A673 (cell line): ENCODE measurements at regions not wholly inside any gene's neighbourhood (a gene's known extent, or its start where the extent isn't known, plus 50 kb on each side); places are given as distances from the start of the nearest gene placed in this dataset.

Experiments used
- EZH2 ChIP-seq: fragments of 200-600 bp; sonication (generic); IDR thresholded peaks from 2 replicates; pipeline ENCODE4 v1.6.1; 2017; ENCODE audit warnings: borderline replicate concordance, low read depth, mild to moderate bottlenecking, mixed read lengths, antibody characterized with exemption, low read length; ENCODE audit not compliant: poor library complexity, severe bottlenecking
- TF ChIP-seq, protein P1 (sequence below): fragments of 300-800, 200-600 bp; sonication (generic); conservative IDR thresholded peaks from 2 replicates; pipeline ENCODE4 v1.5.1; 2017; ENCODE audit warnings: low read depth, mild to moderate bottlenecking, antibody characterized with exemption, low read length, moderate library complexity, mixed read lengths

DNA sequence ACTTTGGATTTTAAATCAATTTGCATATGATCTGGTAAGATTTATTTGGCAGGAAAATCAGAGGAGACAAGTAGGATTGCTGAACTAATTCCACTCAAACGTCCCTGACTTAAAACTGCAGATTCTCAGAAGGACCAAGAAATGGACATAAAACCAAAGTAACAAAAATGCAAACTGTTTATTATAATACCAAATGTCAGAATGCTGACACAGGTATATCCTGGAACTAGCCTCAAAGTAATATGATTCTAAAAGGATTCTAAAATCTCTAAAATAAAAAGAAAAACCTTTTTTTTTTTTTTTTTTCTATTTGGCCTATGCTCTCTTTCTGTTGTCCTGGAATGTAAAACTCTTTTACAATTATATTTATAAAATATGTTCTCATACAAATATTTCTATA is 74.4 kb upstream of the BTBD3 start:
- TF ChIP-seq, protein P1, sequence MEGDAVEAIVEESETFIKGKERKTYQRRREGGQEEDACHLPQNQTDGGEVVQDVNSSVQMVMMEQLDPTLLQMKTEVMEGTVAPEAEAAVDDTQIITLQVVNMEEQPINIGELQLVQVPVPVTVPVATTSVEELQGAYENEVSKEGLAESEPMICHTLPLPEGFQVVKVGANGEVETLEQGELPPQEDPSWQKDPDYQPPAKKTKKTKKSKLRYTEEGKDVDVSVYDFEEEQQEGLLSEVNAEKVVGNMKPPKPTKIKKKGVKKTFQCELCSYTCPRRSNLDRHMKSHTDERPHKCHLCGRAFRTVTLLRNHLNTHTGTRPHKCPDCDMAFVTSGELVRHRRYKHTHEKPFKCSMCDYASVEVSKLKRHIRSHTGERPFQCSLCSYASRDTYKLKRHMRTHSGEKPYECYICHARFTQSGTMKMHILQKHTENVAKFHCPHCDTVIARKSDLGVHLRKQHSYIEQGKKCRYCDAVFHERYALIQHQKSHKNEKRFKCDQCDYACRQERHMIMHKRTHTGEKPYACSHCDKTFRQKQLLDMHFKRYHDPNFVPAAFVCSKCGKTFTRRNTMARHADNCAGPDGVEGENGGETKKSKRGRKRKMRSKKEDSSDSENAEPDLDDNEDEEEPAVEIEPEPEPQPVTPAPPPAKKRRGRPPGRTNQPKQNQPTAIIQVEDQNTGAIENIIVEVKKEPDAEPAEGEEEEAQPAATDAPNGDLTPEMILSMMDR, result no peak
- no peak for TF ChIP-seq EZH2
